RWPE1 (cell line): ENCODE measurements at regions not wholly inside any gene's neighbourhood (a gene's known extent, or its start where the extent isn't known, plus 50 kb on each side); places are given as distances from the start of the nearest gene placed in this dataset.

ENCODE experiments used
- CTCF ChIA-PET: fragments of 350-600 bp; sonication (Branson Sonifier 250); formaldehyde crosslinking; extraction: SDS; loops from one replicate; lab custom pipeline; 2021; lab: Yijun Ruan, JAX
- POLR2A ChIA-PET: fragments of 400-600 bp; formaldehyde crosslinking; extraction: SDS; loops from one replicate; lab custom pipeline; 2020; ENCODE audit warnings: antibody characterized with exemption; ENCODE audit not compliant: low non-redundant PET; lab: Yijun Ruan, JAX
- DNase-seq: peaks from one replicate; pipeline ENCODE4 v3.0.0; 2012; ENCODE audit warnings: low spot score
- H3K27ac ChIP-seq: fragments of 450-650 bp; 2 replicates; pipeline ENCODE4 v1.5.1; 2017
- CTCF ChIP-seq: fragments of 450-650 bp; conservative IDR thresholded peaks from 2 replicates; pipeline ENCODE4 v1.5.1; 2017; ENCODE audit warnings: low read depth, mild to moderate bottlenecking

GRCh38 chr13:80022146-80022545, 318.8 kb downstream of the SPRY2 start:
- CTCF ChIA-PET = no interaction called here
- POLR2A ChIA-PET = no interaction called here
- no peak for TF ChIP-seq CTCF

GRCh38 chr13:80012251-80012650, 328.7 kb downstream of the SPRY2 start:
- ChIA-PET CTCF (no interaction called here), POLR2A (no interaction called here)
- DNase-seq = no peak
- no peak overlapping the region for H3K27ac ChIP-seq
- TF ChIP-seq CTCF = no peak

More at GRCh38 chr13:80022146-80022545, 318.8 kb downstream of the SPRY2 start:
- no peak for DNase-seq
- H3K27ac ChIP-seq = no peak overlapping the region

GRCh38 chr13:80011448-80012212, 329.3 kb downstream of the SPRY2 start:
- ChIA-PET CTCF (no interaction called here), POLR2A (no interaction called here)
- TF ChIP-seq CTCF = no peak
- no peak overlapping the region for H3K27ac ChIP-seq
- no peak for DNase-seq

GRCh38 chr13:80010846-80011245, 330.1 kb downstream of the SPRY2 start:
- no peak for TF ChIP-seq CTCF
- ChIA-PET POLR2A (no interaction called here), CTCF (no interaction called here)
- no peak for DNase-seq
- H3K27ac ChIP-seq = no peak overlapping the region

- POLR2A ChIA-PET = no interaction called here
- DNase-seq = no peak
- CTCF ChIA-PET = no interaction called here
- H3K27ac ChIP-seq = no peak overlapping the region
- no peak for TF ChIP-seq CTCF
Measured at GRCh38 chr13:80010286-80010831, 330.6 kb downstream of the SPRY2 start.

- ChIA-PET POLR2A (no interaction called here), CTCF (no interaction called here)
- H3K27ac ChIP-seq = no peak overlapping the region
- no peak for TF ChIP-seq CTCF
- DNase-seq = no peak
Measured at GRCh38 chr13:80009760-80010159, 331.2 kb downstream of the SPRY2 start.
